ELR (cell line): ENCODE measurements at regions not wholly inside any gene's neighbourhood (a gene's known extent, or its start where the extent isn't known, plus 50 kb on each side); places are given as distances from the start of the nearest gene placed in this dataset.
"Not testable (repeated sequence)": the region's sequence is repeated elsewhere in the genome, so short reads cannot be mapped to it uniquely, and the experiment has no call there.

ENCODE experiments used
- DNase-seq: peaks from one replicate; pipeline ENCODE4 v3.0.0-alpha.2; 2015; ENCODE audit warnings: low read depth

- no peak for DNase-seq
Measured at GRCh38 chr4:187491959-187492358, 503.6 kb upstream of the ZFP42 start.

GRCh38 chr4:187493661-187494060 is 501.9 kb upstream of the ZFP42 start:
- DNase-seq: no peak

- no peak for DNase-seq
Measured at GRCh38 chr4:187499956-187500355, 495.6 kb upstream of the ZFP42 start.

GRCh38 chr4:187500796-187501195 is 494.8 kb upstream of the ZFP42 start:
- no peak for DNase-seq

- DNase-seq: no peak
Measured at GRCh38 chr4:187501731-187502130, 493.8 kb upstream of the ZFP42 start.

GRCh38 chr4:187504974-187505797 is 490.4 kb upstream of the ZFP42 start:
- DNase-seq: no peak

- not testable (repeated sequence) for DNase-seq
Measured at GRCh38 chr4:187505798-187506141, 489.8 kb upstream of the ZFP42 start.

GRCh38 chr4:187516224-187516623 is 479.3 kb upstream of the ZFP42 start:
- DNase-seq: no peak

GRCh38 chr4:187541666-187542065 is 453.9 kb upstream of the ZFP42 start:
- DNase-seq: peak; percentile 30

- DNase-seq: peak; percentile 7
Measured at GRCh38 chr4:187544461-187545053, 451.0 kb upstream of the ZFP42 start.

GRCh38 chr4:187547316-187547715 is 448.3 kb upstream of the ZFP42 start:
- no peak for DNase-seq

GRCh38 chr4:187550256-187550950 is 445.2 kb upstream of the ZFP42 start:
- peak; percentile 64 for DNase-seq

- no peak for DNase-seq
Measured at GRCh38 chr4:187552781-187553180, 442.8 kb upstream of the ZFP42 start.

GRCh38 chr4:187555174-187555573 is 440.4 kb upstream of the ZFP42 start:
- no peak for DNase-seq

- DNase-seq: peak; percentile 11
Measured at GRCh38 chr4:187558391-187558790, 437.2 kb upstream of the ZFP42 start.

GRCh38 chr4:187562345-187562744 is 433.2 kb upstream of the ZFP42 start:
- DNase-seq: no peak

- DNase-seq: no peak
Measured at GRCh38 chr4:187565416-187565815, 430.2 kb upstream of the ZFP42 start.

GRCh38 chr4:187569871-187570270 is 425.7 kb upstream of the ZFP42 start:
- DNase-seq: no peak

GRCh38 chr4:187575706-187576105 is 419.9 kb upstream of the ZFP42 start:
- no peak for DNase-seq

- DNase-seq: no peak
Measured at GRCh38 chr4:187576751-187577150, 418.8 kb upstream of the ZFP42 start.

- no peak for DNase-seq
Measured at GRCh38 chr4:187577941-187578480, 417.6 kb upstream of the ZFP42 start.

GRCh38 chr4:187586892-187587291 is 408.7 kb upstream of the ZFP42 start:
- DNase-seq: no peak

GRCh38 chr4:187598196-187598595 is 397.4 kb upstream of the ZFP42 start:
- no peak for DNase-seq
